Progenitor cell of endocrine pancreas (in vitro differentiated cells): ENCODE measurements at regions not wholly inside any gene's neighbourhood (a gene's known extent, or its start where the extent isn't known, plus 50 kb on each side); places are given as distances from the start of the nearest gene placed in this dataset.

Experiments
- DNase-seq: peaks from one replicate; pipeline ENCODE4 v3.0.0; 2021; ENCODE audit warnings: low spot score; ENCODE audit not compliant: unreplicated experiment
- H3K27ac Mint-ChIP-seq: 2 replicates; pipeline ENCODE4 v1.8.0; 2021; ENCODE audit warnings: mild to moderate bottlenecking, moderate library complexity, mixed read lengths
- H3K27me3 Mint-ChIP-seq: 2 replicates; pipeline ENCODE4 v1.8.0; 2021; ENCODE audit warnings: mixed read lengths
- H3K36me3 Mint-ChIP-seq: 2 replicates; pipeline ENCODE4 v1.8.0; 2022; ENCODE audit warnings: mixed read lengths; ENCODE audit not compliant: insufficient read depth
- H3K4me1 Mint-ChIP-seq: 2 replicates; pipeline ENCODE4 v1.8.0; 2021; ENCODE audit warnings: low read depth, mixed read lengths
- H3K4me3 Mint-ChIP-seq: 2 replicates; pipeline ENCODE4 v1.8.0; 2021; ENCODE audit warnings: low read depth, mild to moderate bottlenecking, moderate library complexity, mixed read lengths
- H3K9me3 Mint-ChIP-seq: 2 replicates; pipeline ENCODE4 v1.8.0; 2021; ENCODE audit warnings: low read depth, mixed read lengths
- TF ChIP-seq, protein P1 (sequence below): fragments of 200-600 bp; sonication (generic); IDR thresholded peaks from one replicate; pipeline ENCODE4 v1.5.0; 2021; ENCODE audit warnings: antibody characterized with exemption, mild to moderate bottlenecking; ENCODE audit not compliant: unreplicated experiment

GRCh38 chr6:40848868-40849514 is 190.0 kb downstream of the UNC5CL start:
- Mint-ChIP-seq H3K9me3 (no peaks in the 10 kb centered on the region), H3K27ac (no peak overlapping the region), H3K4me1 (no peaks in the 10 kb centered on the region), H3K36me3 (no peaks in the 10 kb centered on the region), H3K27me3 (peaks cover 12% of the 10 kb centered on the region), H3K4me3 (no peak overlapping the region)
- DNase-seq = no peak
- TF ChIP-seq, protein P1, sequence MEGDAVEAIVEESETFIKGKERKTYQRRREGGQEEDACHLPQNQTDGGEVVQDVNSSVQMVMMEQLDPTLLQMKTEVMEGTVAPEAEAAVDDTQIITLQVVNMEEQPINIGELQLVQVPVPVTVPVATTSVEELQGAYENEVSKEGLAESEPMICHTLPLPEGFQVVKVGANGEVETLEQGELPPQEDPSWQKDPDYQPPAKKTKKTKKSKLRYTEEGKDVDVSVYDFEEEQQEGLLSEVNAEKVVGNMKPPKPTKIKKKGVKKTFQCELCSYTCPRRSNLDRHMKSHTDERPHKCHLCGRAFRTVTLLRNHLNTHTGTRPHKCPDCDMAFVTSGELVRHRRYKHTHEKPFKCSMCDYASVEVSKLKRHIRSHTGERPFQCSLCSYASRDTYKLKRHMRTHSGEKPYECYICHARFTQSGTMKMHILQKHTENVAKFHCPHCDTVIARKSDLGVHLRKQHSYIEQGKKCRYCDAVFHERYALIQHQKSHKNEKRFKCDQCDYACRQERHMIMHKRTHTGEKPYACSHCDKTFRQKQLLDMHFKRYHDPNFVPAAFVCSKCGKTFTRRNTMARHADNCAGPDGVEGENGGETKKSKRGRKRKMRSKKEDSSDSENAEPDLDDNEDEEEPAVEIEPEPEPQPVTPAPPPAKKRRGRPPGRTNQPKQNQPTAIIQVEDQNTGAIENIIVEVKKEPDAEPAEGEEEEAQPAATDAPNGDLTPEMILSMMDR = no peak

DNA sequence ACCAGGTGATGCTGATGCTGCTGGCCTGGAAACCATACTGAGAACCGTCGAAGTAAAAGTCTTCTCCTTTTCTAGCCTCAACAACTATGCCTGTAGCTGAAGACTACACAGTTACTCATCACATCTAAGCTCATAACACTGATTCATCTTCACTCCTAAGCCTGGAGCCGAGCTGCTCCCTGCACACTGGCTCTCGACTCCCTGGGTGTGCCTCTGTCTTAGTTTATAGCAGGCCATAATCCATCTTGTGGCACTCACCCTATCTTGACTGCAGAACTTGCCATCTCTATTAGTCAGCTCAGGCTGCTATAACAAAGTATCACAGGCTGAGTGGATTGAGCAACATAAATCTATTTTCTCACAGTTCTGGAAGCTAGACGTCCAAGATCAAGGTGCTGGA is 191.0 kb downstream of the UNC5CL start:
- Mint-ChIP-seq H3K27me3 (peaks cover 21% of the 10 kb centered on the region), H3K36me3 (no peaks in the 10 kb centered on the region), H3K4me3 (no peak overlapping the region), H3K27ac (no peak overlapping the region), H3K4me1 (no peaks in the 10 kb centered on the region), H3K9me3 (no peaks in the 10 kb centered on the region)
- DNase-seq = no peak
- TF ChIP-seq, protein P1 = no peak

GRCh38 chr6:40845553-40845952 is 193.5 kb downstream of the UNC5CL start:
- DNase-seq = peak; percentile 42
- Mint-ChIP-seq H3K4me3 (no peak overlapping the region), H3K9me3 (no peaks in the 10 kb centered on the region), H3K4me1 (no peaks in the 10 kb centered on the region), H3K36me3 (no peaks in the 10 kb centered on the region), H3K27ac (no peak overlapping the region), H3K27me3 (peaks cover 41% of the 10 kb centered on the region)
- TF ChIP-seq, protein P1 = peak; percentile 78

DNA sequence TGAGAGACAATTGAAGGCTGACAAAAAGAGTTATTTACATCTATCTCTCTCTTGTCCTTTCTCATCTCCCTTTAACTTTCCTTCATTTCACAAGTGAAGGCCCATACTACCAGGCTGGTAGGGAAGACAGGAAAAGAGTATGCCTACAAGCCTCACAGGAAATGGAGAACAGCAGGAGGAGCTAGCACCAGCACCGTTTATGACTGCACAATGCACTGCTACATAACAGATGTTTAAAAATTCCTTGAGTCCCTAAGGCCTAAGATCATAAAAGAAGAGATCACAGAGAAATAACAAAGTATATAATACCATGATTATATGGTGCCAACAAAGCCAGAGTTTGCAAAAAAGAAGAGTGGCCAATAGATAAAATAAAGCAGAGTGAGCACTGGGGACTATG is 194.8 kb downstream of the UNC5CL start:
- TF ChIP-seq, protein P1 = no peak
- no peak for DNase-seq
- H3K27me3 Mint-ChIP-seq = peaks cover 45% of the 10 kb centered on the region

GRCh38 chr6:40841721-40842120 is 197.3 kb downstream of the UNC5CL start:
- Mint-ChIP-seq H3K4me1 (no peaks in the 10 kb centered on the region), H3K9me3 (no peaks in the 10 kb centered on the region), H3K36me3 (no peaks in the 10 kb centered on the region), H3K27ac (no peak overlapping the region), H3K4me3 (no peak overlapping the region), H3K27me3 (peaks cover 40% of the 10 kb centered on the region)
- TF ChIP-seq, protein P1 = no peak
- DNase-seq = no peak

More for the DNA sequence above, 194.8 kb downstream of the UNC5CL start:
- Mint-ChIP-seq H3K9me3 (no peaks in the 10 kb centered on the region), H3K4me3 (no peak overlapping the region), H3K4me1 (no peaks in the 10 kb centered on the region), H3K27ac (no peak overlapping the region), H3K36me3 (no peaks in the 10 kb centered on the region)
